C4-2B (cell line): ENCODE measurements at regions not wholly inside any gene's neighbourhood (a gene's known extent, or its start where the extent isn't known, plus 50 kb on each side); places are given as distances from the start of the nearest gene placed in this dataset.
"Not testable (repeated sequence)": the region's sequence is repeated elsewhere in the genome, so short reads cannot be mapped to it uniquely, and the experiment has no call there.

ENCODE experiments used
- H3K27ac ChIP-seq: fragments of 450-650 bp; 2 replicates; pipeline ENCODE4 v1.5.1; 2017
- ZFX ChIP-seq: fragments of 450-650 bp; IDR thresholded peaks from 2 replicates; pipeline ENCODE4 v1.6.1; 2017
- TF ChIP-seq, protein P1 (sequence below): fragments of 450-650 bp; conservative IDR thresholded peaks from 2 replicates; pipeline ENCODE4 v1.5.1; 2017; ENCODE audit warnings: mild to moderate bottlenecking

DNA sequence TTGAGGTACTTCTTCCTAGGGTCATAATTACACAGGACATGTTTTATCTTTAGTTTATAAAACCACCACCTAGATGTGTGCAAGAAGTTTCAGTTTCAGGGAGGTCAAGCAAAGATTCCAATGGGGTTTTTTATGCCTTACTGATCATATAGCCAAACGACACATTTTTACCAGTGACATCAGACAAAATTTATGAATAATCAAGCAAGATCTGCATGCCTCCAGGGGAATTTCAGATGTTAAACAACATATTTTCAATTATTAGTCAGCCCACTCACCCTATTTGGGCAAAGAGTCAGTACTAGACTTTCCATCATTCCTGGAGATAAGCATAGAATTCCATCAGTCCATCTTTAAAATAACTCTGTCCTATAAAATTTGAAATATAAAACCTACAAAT lies 867.4 kb downstream of the KCNT2 start:
- TF ChIP-seq, protein P1, sequence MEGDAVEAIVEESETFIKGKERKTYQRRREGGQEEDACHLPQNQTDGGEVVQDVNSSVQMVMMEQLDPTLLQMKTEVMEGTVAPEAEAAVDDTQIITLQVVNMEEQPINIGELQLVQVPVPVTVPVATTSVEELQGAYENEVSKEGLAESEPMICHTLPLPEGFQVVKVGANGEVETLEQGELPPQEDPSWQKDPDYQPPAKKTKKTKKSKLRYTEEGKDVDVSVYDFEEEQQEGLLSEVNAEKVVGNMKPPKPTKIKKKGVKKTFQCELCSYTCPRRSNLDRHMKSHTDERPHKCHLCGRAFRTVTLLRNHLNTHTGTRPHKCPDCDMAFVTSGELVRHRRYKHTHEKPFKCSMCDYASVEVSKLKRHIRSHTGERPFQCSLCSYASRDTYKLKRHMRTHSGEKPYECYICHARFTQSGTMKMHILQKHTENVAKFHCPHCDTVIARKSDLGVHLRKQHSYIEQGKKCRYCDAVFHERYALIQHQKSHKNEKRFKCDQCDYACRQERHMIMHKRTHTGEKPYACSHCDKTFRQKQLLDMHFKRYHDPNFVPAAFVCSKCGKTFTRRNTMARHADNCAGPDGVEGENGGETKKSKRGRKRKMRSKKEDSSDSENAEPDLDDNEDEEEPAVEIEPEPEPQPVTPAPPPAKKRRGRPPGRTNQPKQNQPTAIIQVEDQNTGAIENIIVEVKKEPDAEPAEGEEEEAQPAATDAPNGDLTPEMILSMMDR = no peak
- TF ChIP-seq ZFX = no peak
- no peak overlapping the region for H3K27ac ChIP-seq

DNA sequence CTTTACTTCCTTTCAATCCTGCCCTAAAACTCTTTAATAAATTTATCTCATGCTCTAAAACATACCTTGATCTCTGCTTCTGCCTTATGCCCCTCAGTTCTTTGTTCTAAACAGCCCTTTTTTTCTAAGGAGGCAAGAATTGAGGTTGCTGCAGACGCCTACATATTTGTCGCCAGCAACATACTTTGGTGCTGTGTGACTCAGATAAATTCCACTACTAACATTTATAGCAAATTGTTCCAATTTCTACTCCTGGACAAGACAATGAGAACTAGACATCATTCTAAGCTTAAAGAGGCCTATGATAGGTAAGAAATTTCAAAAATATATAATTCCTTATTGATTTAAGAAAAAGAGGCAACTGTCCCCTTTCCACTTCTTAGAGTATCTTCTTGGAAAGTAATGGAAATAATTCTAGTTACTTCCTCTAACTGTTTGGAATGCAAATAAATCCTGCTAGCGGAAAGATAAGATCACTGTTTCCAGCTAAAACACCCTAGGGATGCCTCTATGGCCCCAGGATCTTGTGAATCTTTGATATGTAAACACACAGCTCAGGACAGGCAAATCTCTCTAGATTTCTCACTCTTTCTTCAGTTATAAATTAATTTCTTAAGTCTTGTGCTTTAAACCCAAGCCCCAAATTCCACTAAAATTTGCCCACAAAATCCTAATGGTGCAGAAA lies 869.1 kb downstream of the KCNT2 start:
- TF ChIP-seq, protein P1 = no peak
- TF ChIP-seq ZFX = no peak

DNA sequence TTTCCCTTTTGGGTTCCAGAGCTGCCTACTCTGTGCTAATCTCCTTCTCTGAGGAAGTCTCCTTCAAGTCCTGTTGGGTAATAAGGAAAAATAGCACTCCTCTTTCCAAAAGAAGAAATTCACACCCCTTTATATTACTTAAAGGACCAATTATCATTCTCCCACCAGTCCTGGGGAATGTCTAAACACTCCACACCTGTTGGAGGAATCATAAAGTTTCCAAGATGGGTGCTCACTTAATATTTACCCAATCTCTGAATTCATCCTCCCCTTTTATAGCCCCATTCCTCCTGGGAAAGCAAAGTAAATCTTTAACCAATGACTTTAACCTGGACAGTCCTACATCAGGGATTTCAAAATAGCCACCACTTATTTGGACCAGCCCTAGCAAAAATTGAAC lies 873.1 kb downstream of the KCNT2 start:
- TF ChIP-seq, protein P1 = no peak
- TF ChIP-seq ZFX = no peak
- no peak overlapping the region for H3K27ac ChIP-seq

More for the DNA sequence above, 869.1 kb downstream of the KCNT2 start:
- H3K27ac ChIP-seq = no peak overlapping the region

DNA sequence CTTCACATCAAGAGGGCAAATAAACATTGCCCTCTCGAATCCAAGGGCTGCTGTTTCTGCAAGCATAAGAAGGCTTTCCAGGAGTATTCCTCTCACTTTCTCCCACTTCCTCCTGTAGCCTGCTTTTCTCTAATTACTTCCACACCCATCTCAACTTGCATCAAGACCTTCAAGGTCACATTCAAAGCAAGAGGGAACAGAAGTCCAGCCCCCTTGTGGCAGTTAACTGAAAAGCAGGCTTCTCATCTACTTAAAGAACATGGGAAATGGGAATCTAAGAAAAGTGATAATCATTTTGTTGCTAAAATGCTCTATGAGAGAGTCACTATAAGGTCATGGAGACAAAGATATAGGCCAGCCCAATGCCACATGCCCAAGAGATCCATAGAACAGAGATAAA lies 874.4 kb downstream of the KCNT2 start:
- H3K27ac ChIP-seq = no peak overlapping the region
- TF ChIP-seq, protein P1 = peak; percentile 72
- no peak for TF ChIP-seq ZFX

DNA sequence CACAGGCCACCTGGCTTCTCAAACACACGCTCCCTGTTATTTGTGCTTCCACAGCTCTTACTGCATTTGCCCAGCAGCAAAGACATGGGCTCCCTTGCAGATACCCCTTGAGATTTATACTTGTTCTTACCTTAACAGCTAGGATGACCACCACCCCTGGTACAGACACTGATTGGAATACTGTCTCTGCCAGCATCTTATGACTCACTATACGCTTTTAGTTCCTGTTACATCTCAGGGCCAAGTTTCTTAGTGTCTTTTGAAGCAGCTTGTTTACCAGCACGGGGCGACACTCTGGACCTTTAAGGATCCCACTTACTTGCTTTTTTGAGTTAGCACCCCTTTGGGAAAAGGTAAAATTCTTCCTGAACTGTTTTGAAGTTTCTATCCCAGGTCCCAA lies 874.8 kb downstream of the KCNT2 start:
- TF ChIP-seq, protein P1 = no peak
- no peak for TF ChIP-seq ZFX
- H3K27ac ChIP-seq = no peak overlapping the region

DNA sequence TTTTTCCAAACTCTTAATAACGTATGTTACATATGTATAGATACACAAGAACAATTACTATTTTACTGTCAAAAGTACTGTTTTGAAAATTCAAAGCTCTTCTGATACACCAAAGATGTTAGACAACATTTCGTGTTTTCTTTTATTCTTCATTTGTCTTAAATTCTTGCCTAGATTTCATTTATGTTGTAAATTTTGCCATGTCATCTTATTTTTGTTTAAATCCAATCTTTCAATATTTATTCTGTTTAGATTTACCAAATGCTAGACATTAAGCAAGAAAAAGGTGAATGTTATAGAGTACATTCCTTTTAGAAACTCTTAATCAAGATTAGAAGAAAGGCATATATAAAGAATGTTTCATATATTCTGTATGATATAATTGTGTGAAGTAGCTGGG lies 876.9 kb downstream of the KCNT2 start:
- TF ChIP-seq ZFX = no peak
- TF ChIP-seq, protein P1 = no peak

DNA sequence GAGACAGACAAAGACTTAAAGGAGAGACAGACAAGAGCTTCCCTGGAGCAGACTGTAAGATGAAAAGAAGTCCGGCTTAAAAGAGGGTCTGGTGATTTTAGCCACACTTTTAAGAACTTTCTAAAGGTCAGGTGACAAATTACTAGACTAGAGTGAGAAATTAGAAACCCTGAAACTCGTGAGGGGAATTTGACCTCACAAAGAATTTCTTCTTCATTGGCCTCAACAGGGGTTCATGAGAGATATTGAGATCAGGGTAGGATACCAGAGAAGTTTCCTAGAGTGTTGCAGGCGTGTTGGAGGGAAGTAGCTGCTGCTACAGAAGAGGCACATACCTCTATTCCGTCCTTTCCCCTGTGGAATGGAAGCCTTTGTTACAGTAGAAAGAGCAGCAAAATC lies 884.4 kb downstream of the KCNT2 start:
- TF ChIP-seq ZFX = no peak
- TF ChIP-seq, protein P1 = no peak
- H3K27ac ChIP-seq = no peak overlapping the region

More for the DNA sequence above, 876.9 kb downstream of the KCNT2 start:
- H3K27ac ChIP-seq = no peak overlapping the region

DNA sequence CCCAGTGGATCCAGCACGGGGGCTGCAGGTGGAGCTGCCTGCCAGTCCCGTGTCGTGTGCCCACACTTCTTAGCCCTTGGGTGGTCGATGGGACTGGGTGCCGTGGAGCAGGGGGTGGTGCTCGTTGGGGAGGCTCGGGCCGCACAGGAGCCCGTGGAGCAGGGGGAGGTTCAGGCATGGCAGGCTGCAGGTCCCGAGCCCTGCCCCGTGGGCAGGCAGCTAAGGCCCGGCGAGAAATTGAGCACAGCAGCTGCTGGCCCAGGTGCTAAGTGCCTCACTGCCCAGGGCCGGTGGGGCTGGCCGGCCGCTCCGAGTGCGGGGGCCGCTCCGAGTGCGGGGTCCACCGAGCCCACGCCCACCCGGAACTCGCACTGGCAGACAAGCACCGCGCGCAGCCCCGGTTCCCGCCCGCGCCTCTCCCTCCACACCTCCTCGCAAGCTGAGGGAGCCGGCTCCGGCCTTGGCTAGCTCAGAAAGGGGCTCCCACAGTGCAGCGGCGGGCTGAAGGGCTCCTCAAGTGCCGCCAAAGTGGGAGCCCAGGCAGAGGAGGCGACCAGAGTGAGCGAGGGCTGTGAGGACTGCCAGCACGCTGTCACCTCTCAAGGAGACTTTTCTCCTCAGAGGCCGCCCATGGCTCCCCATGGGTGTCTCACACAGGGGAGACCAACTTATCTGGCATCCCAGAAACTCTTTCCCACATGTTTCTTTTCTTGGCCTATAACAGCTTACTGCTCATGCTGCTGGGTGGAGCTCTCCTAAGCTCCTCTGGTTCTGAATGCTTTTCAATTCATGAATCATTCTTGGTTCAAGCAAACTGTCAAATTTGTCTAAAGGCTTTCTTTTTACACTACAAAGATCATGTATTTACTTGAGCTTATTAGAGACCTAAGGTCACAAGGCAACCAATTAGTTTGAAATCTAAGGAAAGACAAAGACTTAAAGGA lies 885.1 kb downstream of the KCNT2 start:
- not testable (repeated sequence) for H3K27ac ChIP-seq

DNA sequence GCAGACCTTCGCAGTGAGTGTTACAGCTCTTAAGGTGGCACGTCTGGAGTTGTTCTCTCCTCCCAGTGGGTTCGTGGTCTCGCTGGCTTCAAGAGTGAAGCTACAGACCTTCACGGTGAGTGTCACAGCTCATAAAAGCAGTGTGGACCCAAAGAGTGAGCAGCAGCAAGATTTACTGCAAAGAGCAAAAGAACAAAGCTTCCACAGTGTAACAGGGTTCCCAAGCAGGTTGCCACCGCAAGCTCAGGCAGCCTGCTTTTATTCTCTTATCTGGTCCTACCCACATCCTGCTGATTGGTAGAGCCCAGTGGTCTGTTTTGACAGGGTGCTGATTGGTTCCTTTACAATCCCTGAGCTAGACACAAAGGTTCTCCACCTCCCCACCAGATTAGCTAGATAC lies 886.1 kb downstream of the KCNT2 start:
- H3K27ac ChIP-seq = not testable (repeated sequence)
